ENCODE measurements at regions not wholly inside any gene's neighbourhood (a gene's known extent, or its start where the extent isn't known, plus 50 kb on each side); places are given as distances from the start of the nearest gene placed in this dataset.

- ChIA-PET POLR2A (no interaction called here), CTCF (no interaction called here)
These were observed 138.2 kb upstream of the DNAJC10 start for GRCh38 chr2:182577816-182578215.

GRCh38 chr2:182581196-182581935 lies 134.7 kb upstream of the DNAJC10 start:
- Histone ChIP-seq H3K9me3 (no peaks in the 10 kb centered on the region), H3K4me2 (no peak overlapping the region), H3K4me1 (no peaks in the 10 kb centered on the region), H3K27ac (no peak overlapping the region), H3K4me3 (no peak overlapping the region)
- ChIA-PET CTCF (interaction anchor here (1.1 kb wide), 1 partner anchor 68 kb away, joined by 3 read pairs; no protein-coding TSS in a partner anchor), POLR2A (no interaction called here)
- DNase-seq (ENCODE audit: low read depth in 1 of 2, low spot score in 1 of 2) (no peak), FAIRE-seq (no peak), ATAC-seq (no peak)
- 31% methylated on average over 4 of the region's 4 CpGs for WGBS (ENCODE audit: missing lambda C conversion rate)
- TF ChIP-seq HOXA7 (CRISPR knock-in tag; IDR thresholded peaks at IDR 0.05) (no peak), MYC (IDR thresholded peaks at IDR 0.05; ENCODE audit: borderline replicate concordance, low read length) (no peak), RFX5 (IDR thresholded peaks at IDR 0.05) (no peak), HMGXB4 (CRISPR knock-in tag; IDR thresholded peaks at IDR 0.05; ENCODE audit: borderline replicate concordance) (no peak), NR3C1 (IDR thresholded peaks at IDR 0.05) (no peak), CHD2 (IDR thresholded peaks at IDR 0.05; ENCODE audit: low read length, partially characterized antibody) (no peak), HOXB13 (CRISPR knock-in tag; IDR thresholded peaks at IDR 0.05; ENCODE audit: low read depth) (no peak), EHMT2 (IDR thresholded peaks at IDR 0.05; ENCODE audit: low read depth) (no peak), POLR2A (IDR thresholded peaks at IDR 0.05; ENCODE audit: low read length) (no peak), SREBF2 (IDR thresholded peaks at IDR 0.05) (no peak), FOSB (CRISPR knock-in tag; IDR thresholded peaks at IDR 0.05) (no peak), KDM5A (IDR thresholded peaks at IDR 0.05) (no peak), ESRRA (IDR thresholded peaks at IDR 0.05; ENCODE audit: borderline replicate concordance, low read length) (no peak), CTCF (IDR thresholded peaks at IDR 0.05) (no peak)

More at GRCh38 chr2:182577816-182578215, 138.2 kb upstream of the DNAJC10 start:
- TF ChIP-seq MAZ (IDR thresholded peaks at IDR 0.05; ENCODE audit: borderline replicate concordance, low read depth, low read length) (no peak), HES2 (IDR thresholded peaks at IDR 0.05) (no peak), HEYL (CRISPR knock-in tag; IDR thresholded peaks at IDR 0.05) (no peak), PBX3 (IDR thresholded peaks at IDR 0.05) (no peak), BHLHE40 (IDR thresholded peaks at IDR 0.05; ENCODE audit: low read depth, low read length) (no peak), NR3C1 (IDR thresholded peaks at IDR 0.05) (no peak), ZNF302 (CRISPR knock-in tag; IDR thresholded peaks at IDR 0.05) (no peak), SMC3 (IDR thresholded peaks at IDR 0.05) (no peak), HOXB13 (CRISPR knock-in tag; IDR thresholded peaks at IDR 0.05; ENCODE audit: low read depth) (no peak), EP300 (IDR thresholded peaks at IDR 0.05) (no peak), TP53 (CRISPR knock-in tag; IDR thresholded peaks at IDR 0.05) (no peak), POLR2A (IDR thresholded peaks at IDR 0.05; ENCODE audit: low read length) (no peak), CEBPB (IDR thresholded peaks at IDR 0.05) (no peak), ESRRA (IDR thresholded peaks at IDR 0.05; ENCODE audit: borderline replicate concordance, low read length) (no peak)
- TF ChIP-seq, protein P1, sequence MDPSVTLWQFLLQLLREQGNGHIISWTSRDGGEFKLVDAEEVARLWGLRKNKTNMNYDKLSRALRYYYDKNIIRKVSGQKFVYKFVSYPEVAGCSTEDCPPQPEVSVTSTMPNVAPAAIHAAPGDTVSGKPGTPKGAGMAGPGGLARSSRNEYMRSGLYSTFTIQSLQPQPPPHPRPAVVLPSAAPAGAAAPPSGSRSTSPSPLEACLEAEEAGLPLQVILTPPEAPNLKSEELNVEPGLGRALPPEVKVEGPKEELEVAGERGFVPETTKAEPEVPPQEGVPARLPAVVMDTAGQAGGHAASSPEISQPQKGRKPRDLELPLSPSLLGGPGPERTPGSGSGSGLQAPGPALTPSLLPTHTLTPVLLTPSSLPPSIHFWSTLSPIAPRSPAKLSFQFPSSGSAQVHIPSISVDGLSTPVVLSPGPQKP (IDR thresholded peaks at IDR 0.05; ENCODE audit: low read depth, low read length), result no peak
- 57% methylated on average over 6 of the region's 6 CpGs for WGBS (ENCODE audit: missing lambda C conversion rate)
- Histone ChIP-seq H3K9me3 (no peaks in the 10 kb centered on the region), H3K4me1 (no peaks in the 10 kb centered on the region), H3K27ac (no peak overlapping the region), H3K4me2 (no peak overlapping the region), H3K4me3 (no peak overlapping the region)
- DNase-seq (ENCODE audit: low read depth in 1 of 2, low spot score in 1 of 2) (no peak), FAIRE-seq (no peak), ATAC-seq (no peak)
